NT2/D1 (cell line): ENCODE measurements at regions not wholly inside any gene's neighbourhood (a gene's known extent, or its start where the extent isn't known, plus 50 kb on each side); places are given as distances from the start of the nearest gene placed in this dataset.

Source experiments
- SUZ12 ChIP-seq: IDR thresholded peaks from 2 replicates; pipeline ENCODE4 v1.6.1; 2011; ENCODE audit not compliant: insufficient read length, insufficient read depth; ENCODE audit errors: extremely low read depth
- ZNF274 ChIP-seq: IDR thresholded peaks from 2 replicates; pipeline ENCODE4 v1.6.1; 2011; ENCODE audit warnings: mild to moderate bottlenecking, low read depth, low read length

DNA sequence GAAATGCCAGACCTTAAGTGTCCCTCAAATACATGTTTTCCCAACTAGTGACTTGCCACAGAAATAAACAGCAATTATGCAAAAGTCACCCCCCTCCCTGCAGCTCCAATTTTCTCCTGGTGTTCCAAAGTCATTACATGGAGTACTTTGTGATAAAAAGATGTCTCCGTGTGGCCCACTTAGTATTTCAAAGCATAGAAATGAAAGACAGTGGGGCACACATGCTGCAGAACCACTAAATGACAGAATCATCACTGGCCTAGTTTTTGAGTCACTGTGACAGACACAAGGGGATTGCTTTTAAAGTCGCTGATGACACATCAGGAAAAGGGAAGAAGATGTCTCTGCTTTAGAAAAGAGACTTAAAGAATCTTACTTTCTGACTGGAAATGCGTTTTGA, 323.4 kb downstream of the PSAT1 start:
- TF ChIP-seq ZNF274, result no peak
- TF ChIP-seq SUZ12, result no peak
